Jurkat, Clone E6-1 (cell line): ENCODE measurements at regions not wholly inside any gene's neighbourhood (a gene's known extent, or its start where the extent isn't known, plus 50 kb on each side); places are given as distances from the start of the nearest gene placed in this dataset.
"Not testable (repeated sequence)": the region's sequence is repeated elsewhere in the genome, so short reads cannot be mapped to it uniquely, and the experiment has no call there.

Experiments used
- DNase-seq: peaks from one replicate; pipeline ENCODE4 v3.0.0-alpha.2; 2011; ENCODE audit warnings: low read depth, low spot score
- H3K4me3 ChIP-seq: 2 replicates; pipeline ENCODE4 v1.5.1; 2011; ENCODE audit warnings: mild to moderate bottlenecking, low read length, control low read depth, moderate library complexity

DNA sequence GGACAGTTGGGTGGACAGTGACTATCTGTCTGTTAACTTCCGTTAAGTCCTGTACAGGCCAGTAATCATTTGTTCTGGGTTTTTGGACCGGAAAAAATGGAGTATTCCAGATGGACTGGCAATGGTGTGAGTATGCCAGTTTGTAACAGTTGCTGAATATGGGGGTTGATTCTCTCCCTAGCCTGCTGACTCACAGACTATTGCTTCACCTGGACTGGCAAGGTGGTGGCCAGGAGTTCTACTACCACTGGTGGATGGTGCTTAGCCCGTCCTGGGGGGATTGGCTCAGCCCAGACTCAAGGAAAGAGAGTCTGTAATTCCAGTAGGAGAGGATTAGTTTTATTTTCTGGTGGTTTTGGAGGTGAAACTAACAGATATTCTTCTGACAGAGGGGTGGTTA lies 343.8 kb upstream of the USP9Y start:
- DNase-seq: no peak
- H3K4me3 ChIP-seq: no peak overlapping the region

DNA sequence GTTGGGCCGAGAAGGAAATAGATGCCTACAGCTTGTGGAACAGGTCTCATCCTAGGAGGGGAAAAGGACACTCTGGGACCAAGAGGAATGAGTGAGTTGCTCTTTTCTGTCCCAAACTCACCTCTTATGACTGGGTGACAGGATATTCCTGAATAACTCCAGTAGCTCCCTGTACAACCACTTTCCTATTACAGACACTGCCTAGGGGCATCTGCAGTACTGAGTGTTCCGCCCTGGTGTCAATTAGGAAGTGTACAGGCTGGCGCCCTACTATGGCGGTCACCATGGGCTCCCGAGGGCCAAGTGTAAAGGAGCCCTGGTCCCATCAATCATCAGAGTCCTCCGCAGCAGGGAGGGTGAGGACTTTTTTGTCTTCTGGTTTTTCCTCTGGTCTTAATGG lies 343.4 kb upstream of the USP9Y start:
- DNase-seq: no peak
- H3K4me3 ChIP-seq: no peak overlapping the region

DNA sequence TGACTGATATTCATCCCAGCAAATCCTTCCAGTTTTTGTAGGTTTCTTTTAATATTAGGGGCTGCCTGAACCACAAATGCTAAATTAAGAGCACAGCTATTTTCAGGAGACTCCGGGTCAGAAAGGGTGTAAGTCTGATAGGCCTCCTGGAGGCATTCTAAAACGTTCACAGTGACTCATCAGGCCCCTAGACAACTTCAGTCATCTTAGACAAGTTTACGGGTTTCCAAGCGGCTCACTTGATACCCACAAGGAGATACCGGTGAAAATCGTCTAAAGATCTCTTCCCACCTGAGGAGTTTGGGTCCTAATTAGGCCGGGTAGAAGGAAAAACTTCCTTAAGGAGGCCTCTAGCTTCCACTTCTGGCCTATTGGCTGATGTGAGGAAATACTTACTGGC lies 342.7 kb upstream of the USP9Y start:
- H3K4me3 ChIP-seq: no peak overlapping the region

DNA sequence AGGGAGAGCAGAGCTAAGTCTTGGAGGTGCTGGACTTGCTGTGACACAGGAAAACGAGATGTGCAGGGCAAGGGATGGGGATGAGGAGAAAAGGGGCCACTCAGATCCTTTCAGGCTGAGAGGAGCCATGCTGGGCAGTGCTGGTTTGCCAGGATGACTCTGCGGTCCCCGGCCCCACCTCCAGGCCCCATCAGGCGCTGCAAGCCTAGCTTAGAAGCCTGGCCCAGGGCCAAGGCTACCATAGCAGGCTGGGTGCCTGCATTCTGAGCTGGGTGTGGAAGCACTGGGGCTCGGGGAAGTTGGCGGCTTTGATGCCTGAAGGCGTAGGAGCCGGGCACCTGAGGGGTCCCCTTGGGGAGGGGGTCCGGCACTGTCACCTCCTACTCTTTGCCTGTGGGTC lies 341.2 kb upstream of the USP9Y start:
- no peak for DNase-seq
- no peak overlapping the region for H3K4me3 ChIP-seq

More for the DNA sequence above, 342.7 kb upstream of the USP9Y start:
- DNase-seq: no peak

DNA sequence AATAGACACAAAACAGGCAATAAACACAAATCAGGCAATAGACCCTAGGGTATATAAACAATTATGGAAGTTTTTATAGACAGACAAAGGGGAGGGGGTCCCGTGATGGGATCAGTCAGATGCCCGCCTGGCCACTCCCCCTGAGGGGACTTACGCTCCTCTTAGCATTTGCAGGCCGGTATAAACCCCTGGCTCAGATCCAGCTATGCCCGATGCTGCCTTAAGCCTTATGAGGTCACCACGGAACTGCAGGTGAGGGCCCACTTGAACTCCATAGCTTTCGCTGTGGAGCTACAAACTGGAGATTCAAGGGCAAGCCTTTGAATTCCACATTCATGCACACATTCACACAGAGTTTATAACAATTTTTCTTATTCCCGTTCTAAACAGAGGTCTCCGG lies 340.5 kb upstream of the USP9Y start:
- H3K4me3 ChIP-seq: no peak overlapping the region
- DNase-seq: no peak

DNA sequence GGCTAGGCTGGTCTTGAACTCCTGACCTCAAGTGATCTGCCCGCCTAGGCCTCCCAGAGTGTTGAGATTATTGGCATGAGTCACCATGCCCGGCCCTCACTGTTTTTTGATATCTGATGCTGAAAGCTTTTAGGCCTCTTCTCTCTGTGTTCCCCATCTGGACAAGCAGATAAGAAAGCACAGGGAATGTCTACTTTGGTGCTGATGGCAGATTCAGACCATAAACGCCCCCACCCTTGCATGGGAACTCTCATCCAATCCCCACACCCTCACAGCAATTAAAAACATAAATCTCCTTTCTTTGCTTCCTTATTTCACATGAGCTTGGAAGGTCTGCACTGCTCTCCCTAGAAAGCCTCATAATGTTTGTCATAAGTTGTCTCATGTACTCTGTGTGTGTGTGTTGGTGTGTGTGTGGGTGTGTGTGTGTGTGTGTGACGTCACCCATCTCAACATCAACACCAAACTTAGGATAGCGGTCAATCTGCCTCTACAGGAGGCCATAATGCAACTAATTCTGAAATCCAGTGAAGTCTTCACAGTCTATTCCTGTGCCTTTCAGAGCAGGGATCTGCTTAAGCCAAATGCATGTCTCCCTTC lies 335.6 kb upstream of the USP9Y start:
- DNase-seq: no peak

DNA sequence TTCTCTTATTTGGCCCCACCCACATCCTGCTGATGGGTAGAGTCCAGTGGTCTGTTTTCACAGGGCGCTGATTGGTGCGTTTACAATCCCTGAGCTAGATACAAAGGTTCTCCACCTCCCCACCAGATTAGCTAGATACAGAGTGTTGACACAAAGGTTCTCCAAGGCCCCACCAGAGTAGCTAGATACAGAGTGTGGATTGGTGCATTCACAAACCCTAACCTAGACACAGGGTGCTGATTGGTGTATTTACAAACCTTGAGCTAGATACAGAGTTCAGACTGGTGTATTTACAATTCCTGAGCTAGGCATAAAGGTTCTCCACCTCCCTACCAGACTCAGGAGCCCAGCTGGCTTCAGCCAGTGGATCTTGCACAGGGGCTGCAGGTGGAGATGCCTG lies 326.4 kb upstream of the USP9Y start:
- not testable (repeated sequence) for DNase-seq

More for the DNA sequence above, 335.6 kb upstream of the USP9Y start:
- no peak overlapping the region for H3K4me3 ChIP-seq

DNA sequence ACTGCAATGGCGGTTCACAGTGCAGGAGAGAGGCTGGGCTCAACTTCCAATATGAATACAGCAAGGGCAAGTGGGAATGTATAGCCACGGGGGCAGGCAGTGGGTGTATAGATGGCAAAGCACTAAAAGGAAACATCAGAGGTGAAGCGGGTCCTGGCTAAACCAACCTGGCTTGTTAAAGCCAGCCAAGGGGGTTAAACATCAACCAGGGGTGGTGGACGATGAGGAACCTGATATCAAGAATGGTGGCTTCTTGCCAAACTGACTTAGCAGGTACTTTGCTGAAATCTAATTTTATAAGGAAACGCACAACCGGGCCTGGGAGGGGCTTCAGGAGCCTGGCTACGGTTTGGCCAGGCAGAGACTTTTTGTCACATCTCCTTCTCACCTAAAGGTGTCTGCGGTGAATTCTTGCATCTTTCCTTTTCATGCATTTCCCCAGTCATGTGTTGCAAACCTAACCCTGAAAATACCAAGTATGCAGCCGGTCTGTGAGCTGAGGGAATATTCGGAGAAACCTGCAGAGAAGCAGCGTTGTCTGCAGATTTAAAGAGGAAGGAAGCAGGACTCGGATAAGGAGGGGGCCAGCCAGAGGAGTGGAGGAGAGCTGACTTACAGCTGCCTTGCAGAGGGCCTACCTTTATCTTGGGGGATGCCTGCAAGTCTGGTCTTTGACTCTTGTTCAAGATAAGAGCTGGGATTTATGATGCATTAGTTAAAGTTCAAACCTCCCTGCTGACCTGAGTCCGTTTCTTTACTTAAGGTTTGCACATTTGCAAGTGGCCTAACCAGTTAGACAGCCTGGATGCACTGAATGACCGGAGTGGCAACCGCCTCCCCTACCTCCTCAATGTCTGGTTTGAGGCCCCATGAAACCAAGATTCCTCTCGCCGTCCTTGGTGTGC lies 309.1 kb upstream of the USP9Y start:
- not testable (repeated sequence) for DNase-seq, H3K4me3 ChIP-seq

More for the DNA sequence above, 326.4 kb upstream of the USP9Y start:
- not testable (repeated sequence) for H3K4me3 ChIP-seq

DNA sequence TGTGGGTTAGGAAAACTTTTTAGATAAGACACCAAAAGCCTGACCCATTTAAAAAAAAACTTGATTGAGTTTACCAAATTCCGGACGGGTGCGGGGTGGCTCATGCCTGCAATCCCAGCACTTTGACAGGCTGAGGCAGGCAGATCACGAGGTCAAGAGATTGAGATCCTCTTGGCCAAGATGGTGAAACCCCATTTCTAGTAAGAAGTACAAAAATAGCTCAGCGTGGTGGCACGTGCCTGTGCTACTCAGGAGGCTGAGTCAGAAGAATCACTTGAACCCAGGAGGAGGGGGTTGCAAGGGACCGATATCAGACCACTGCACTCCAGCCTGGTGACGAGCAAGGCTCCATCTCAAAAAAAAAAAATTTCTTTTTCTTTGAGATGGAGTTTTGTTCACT lies 307.8 kb upstream of the USP9Y start:
- no peak for DNase-seq
- H3K4me3 ChIP-seq: no peak overlapping the region

DNA sequence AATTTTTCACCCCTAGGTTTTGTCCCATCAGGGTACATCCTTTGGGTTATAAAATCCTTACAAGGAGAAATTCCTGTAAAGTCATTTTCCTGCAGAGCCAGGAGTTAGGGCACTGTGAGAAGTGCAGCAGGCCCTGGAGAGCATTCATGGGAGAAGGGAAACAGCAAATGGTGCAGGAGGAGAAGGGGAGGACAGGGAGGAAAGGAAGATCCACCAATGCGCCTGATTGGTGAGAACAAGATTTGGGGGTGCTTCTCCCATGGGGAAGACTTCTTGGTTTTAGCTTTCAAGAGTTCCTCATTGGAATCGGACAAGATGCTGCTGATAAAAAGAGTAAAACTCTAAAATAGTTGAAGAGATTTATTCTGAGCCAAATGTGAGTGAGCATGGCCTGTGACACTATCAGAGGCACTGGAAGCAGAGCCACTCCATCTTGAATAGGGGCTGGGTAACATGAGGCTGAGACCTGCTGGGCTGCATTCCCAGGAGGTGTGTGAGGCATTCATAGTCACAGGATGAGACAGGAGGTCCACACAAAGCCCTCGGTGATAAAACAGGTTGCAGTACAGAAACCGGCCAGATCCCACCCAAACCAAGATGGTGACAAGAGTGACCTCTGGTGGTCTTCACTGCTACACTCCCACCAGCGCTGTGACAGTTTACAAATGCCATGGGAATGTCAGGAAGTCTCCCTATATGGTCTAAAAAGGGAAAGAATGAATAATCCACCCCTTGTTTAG lies 305.5 kb upstream of the USP9Y start:
- H3K4me3 ChIP-seq, DNase-seq: not testable (repeated sequence)

DNA sequence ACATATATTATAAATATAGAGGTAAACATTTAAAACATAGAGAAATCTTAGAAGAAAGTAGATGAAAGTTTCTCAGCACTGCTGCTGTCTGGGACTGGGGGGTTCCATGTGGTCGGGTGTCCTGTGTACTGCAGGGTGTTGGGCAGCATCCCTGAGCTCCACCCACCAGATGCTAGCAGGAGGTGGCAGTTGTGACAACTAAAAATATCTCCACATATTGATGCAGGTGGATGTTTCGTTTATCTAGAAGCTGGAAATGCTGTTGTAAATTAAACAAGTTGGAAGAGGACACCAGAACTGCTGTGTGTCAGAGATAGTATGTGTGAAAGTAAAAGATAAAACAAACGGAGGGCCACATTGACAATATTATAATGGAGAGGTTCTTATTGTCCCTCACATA lies 297.1 kb upstream of the USP9Y start:
- DNase-seq: no peak
- no peak overlapping the region for H3K4me3 ChIP-seq

DNA sequence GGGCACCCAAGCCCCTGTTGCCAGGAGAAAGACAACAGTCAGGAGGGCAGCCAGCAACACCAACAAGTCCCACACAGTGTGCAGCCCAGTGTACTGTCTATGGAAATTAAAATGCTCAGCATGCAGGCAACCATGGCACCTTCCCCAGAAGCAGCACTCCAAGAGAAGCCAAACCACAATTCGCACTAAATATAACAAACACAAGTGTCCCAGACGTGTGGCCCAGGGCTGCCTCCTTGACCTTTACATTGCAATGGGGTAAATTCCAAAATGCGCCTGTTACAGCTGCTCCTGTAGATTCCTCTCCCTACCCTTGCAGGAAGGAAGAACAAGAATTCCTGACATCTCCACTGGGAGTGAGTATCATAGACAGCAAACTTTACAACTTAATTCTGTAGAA lies 292.8 kb upstream of the USP9Y start:
- no peak for DNase-seq
- H3K4me3 ChIP-seq: no peak overlapping the region

DNA sequence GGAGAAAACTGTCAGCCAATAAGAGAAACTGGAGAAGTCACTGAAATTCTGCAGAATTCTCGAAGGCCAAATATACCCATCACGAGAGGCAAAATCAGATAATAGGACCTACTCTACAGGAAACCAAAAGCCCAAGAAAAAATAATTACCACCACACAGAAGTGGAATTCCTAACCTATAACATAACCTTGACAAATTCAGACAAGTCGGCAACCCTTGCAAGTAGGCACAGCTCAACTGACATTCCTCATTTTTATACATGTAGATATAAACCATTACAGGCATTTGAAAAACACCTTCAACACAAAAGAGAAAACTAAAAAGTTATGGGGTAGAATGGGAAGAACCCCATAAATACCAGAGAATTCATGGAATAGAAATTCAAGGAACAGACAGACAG lies 290.3 kb upstream of the USP9Y start:
- DNase-seq: no peak
- no peak overlapping the region for H3K4me3 ChIP-seq

DNA sequence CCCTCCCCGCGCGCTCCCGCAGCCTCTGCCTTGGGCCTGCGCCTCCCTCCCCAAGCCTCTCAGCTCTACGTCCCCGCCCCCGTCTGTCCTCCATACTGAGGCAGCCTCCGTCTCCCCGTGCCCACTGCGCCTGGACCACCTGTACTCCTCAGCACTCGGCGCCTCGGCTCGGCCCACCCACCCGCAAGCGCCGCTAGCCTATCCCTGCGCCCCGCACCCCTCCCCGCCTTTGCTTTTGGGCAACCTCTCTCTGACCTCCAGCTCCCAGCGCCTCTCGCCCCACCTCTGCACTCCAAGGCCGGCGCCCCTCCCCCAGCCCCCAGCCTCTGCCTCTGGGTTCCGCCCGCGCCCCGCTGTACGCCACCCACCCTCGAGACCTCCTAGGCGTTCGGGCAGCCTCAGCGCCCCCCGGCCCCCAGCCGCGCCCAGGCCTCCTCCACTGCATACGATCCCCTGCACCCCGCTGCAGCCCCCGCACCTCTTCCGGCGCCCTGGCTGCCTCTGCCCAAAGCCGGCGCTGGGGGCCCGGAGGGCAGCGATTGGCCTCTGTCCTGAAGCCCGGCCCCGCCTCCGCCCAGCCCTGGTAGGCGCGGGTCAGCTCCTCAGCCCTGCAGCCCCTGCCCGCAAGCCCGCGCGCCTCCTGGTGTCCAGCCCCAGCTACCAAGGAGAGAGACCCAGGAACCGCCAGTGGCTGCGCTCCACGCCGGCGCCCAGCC lies 279.8 kb upstream of the USP9Y start:
- H3K4me3 ChIP-seq: no peak overlapping the region
- DNase-seq: no peak

DNA sequence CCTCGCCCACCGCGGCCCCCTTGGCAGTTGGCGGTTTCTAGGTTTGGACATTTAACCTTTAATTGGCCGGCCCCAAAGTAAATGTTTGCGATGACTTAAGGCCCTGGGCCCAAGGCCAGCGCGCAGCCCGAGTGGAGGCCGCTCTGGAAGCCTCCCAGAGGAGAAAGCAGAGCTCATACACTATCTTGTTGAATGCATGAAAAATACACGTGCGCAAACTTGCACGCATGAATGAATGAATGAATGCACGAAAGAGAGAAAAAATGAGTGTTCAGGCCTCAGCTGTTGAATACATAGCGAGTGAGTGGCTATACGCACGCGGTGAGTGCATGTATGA lies 279.3 kb upstream of the USP9Y start:
- H3K4me3 ChIP-seq: no peak overlapping the region
- no peak for DNase-seq

DNA sequence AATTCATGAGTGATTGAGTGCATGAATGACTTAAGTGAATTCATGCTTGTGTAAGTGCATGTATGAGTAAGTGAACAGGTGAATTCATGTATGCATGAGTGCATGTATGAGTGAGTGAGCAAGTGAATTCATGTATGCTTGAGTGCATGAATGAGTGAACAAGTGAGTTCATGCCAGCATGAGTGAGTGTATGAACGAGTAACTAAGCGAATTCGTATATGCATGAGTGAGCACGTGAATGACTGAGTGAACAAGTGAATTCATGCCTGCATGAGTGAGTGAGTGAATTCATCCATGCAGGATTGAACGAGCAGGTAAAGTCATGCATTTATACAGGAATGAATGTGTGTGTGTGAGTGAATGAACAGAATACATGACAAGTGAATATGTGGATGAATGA lies 278.5 kb upstream of the USP9Y start:
- H3K4me3 ChIP-seq: no peak overlapping the region
- no peak for DNase-seq

DNA sequence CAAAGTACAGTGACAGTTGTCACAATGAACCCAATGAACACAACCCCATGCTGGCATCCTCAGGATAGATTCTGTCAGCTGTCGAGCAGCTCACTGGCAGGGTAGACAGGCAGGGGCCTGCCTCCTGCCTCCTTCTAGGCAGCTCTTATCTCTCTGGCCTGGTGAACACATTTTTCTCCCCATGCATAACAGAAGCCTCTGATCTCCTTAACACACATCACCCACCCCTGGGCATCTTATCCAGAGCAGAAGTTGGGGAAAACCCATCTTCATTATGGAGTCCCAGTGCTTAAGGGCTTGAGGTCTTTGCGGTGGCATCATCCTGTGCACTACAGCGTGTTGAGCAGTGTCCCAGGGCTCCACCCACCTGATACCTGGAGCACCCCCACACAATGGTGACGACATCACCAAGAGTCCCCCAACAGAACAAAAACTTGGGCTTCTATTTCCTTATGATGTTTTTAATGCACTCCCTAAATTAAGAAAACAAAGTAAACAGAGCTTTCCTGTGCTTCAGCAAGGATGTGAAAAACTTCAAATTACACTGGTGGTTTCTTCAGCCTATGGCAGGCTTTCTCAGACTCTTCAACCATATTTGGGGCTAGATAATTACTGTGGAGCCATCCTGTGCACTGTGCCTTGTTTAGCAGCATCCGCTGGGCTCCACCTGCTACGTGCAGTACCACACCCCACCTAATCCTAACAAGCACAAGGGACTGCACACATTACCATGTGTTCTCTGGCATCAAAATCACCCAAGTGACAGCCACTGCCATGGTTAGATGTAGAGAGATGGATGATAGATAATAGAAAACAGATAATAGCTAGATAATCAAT lies 277.4 kb upstream of the USP9Y start:
- DNase-seq: no peak
- H3K4me3 ChIP-seq: no peak overlapping the region

DNA sequence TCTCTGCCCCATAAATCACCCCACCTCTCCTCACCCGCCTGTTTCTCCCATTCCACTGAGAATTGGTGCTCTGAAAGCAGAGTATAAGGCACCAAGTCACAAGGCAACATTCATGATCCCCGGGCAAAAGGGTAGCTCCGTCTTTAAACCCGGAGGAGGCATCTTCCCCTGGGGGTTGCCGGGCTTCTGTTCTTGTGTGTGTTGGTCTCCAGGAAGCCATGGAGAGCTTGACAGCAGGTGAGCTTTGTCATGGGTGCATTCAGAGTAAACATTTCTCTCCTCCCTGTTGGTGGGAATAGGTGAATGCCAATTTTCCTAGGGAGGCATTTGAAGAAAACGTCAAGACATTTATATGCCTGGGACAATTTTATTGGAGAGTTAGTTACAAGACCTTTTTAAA lies 275.5 kb upstream of the USP9Y start:
- no peak for DNase-seq
- H3K4me3 ChIP-seq: no peak overlapping the region

DNA sequence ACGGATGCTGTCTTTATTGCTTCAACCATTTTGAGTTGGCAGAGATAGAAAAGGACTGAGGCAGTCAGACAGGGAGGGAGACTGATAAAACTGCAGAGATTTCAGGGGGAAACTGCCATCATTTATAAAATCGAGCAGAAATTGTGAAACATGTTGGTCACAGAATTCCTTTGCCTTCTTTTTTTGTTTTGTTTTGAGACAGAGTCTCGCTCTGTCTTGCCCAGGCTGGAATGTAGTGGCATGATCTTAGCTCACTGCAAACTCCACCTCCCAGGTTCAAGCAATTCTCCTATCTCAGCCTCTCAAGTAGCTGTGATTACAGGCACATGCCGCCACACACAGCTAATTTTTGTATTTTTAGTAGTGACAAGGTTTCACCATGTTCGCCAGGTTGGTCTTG lies 273.7 kb upstream of the USP9Y start:
- no peak for DNase-seq
- no peak overlapping the region for H3K4me3 ChIP-seq
